Pons (tissue), 1 donor: ENCODE measurements at regions not wholly inside any gene's neighbourhood (a gene's known extent, or its start where the extent isn't known, plus 50 kb on each side); places are given as distances from the start of the nearest gene placed in this dataset.
"Not testable (repeated sequence)": the region's sequence is repeated elsewhere in the genome, so short reads cannot be mapped to it uniquely, and the experiment has no call there.

Experiments used
- DNase-seq: peaks from one replicate; pipeline ENCODE4 v3.0.0-alpha.2; 2016; ENCODE audit warnings: low spot score

- DNase-seq = not testable (repeated sequence)
Observed at GRCh38 chr6:852216-852615, 159.3 kb upstream of the EXOC2 start.

DNA sequence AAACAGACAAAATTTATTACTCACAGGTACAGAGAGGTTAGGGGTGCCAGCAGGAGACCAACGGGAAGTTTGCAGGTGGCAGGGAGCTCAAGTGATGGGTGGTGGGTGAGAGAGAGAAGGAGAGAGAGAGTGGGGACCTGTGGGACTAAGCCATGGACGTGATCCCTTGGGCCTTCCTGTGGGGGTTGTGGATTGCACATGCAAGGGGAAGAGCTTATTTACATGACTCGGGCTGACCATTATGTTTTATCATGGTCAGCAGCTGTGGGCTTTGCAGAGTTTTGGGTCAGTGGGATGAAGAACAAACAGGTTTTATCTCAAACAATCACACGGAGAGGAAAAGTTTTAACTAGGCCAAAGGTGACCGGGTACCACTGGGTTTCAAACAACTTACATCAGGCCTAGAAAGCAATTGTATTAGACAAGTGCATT lies 156.2 kb upstream of the EXOC2 start:
- DNase-seq = no peak

- no peak for DNase-seq
Observed at GRCh38 chr6:845566-845965, 152.6 kb upstream of the EXOC2 start.

DNA sequence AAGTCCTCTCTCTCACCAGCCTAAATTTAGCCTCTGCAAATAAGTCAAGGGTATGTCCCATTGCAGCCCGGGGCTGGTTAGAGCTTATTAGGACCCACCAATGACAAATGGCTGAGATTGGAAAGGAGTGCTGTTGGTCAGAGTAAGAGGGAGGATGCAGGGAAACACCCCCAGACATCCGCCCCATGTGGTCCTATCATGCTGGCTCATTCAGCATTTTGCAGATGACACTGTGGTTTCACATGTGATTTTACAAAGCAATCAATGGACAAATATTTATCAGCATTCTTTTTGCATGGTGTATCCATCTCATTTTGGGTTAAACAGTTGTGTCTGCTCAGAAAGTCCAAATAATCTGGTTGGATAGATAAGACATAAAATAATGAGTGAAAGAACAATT lies 152.2 kb upstream of the EXOC2 start:
- no peak for DNase-seq

DNA sequence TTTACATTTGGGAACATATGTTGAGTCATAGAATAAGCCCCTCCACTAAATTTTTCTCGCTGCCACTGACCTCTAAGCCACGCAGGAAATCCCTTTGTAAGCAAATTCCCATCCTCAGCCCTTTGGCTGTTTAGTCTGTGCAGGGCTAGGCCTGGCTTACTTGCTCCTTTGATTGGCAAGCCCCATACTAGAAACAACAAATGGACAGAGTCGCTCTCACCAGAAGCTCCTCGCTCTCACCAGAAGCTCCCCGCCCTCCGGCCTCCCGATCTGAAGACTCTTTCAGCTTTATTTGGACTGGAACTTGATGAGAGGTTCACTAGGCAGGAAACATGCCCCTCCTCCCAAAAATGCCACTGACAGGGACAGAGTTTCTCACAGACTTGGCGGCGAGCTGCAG lies 149.2 kb upstream of the EXOC2 start:
- peak; percentile 9 for DNase-seq

DNA sequence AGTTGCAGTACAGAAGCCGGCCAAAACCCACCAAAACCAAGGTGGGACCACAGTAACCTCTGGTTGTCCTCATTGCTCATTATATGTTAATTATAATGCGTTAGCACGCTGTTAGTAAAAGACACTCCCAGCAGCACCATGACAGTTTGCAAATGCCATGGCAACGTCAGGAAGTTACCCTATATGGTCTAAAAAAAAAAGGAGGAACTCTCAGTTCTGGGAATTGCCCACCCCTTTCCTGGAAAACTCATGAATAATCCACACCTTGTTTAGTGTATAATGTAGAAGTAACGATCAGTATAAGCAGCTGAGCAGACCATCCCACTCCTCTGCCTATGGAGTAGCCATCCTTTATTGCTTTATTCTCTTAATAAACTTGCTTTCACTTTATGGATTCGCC lies 148.6 kb upstream of the EXOC2 start:
- no peak for DNase-seq

DNA sequence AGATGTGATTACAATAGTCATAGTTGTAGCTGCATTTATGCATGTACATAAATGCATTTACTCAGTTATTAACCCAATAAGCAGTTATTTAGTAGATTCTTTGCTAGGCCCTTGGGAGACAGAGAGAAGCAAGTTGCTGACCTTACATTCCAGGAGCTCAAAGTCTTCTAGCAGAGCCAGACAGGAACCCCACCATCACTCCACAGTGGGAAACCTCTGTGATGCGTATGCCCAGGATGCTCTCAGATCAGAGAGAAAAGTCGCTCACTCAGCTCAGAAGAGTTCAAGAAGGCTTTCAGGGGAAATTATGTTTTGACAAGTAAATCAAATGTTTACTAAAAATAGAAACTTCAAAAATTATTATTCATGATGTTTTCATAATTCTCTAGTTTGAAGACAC lies 146.3 kb upstream of the EXOC2 start:
- DNase-seq = no peak

DNA sequence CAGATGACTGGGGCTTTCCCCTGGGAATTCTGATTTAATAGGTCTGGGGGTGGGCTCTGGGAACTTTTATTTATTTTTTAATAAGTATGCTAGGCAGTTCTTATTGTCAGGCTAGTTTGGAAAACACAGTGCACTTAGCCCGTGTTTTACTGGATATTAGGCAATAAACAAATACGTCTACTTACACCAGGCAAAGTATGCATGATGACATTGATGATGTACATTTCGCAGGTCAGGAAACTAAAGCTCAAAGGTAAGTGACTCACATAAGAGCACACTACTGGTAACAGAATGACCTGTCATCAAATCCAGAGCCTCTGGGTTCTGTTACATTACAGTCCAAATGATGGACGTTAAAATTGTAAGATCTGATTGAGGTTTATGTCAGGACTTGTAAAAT lies 144.4 kb upstream of the EXOC2 start:
- DNase-seq = no peak

DNA sequence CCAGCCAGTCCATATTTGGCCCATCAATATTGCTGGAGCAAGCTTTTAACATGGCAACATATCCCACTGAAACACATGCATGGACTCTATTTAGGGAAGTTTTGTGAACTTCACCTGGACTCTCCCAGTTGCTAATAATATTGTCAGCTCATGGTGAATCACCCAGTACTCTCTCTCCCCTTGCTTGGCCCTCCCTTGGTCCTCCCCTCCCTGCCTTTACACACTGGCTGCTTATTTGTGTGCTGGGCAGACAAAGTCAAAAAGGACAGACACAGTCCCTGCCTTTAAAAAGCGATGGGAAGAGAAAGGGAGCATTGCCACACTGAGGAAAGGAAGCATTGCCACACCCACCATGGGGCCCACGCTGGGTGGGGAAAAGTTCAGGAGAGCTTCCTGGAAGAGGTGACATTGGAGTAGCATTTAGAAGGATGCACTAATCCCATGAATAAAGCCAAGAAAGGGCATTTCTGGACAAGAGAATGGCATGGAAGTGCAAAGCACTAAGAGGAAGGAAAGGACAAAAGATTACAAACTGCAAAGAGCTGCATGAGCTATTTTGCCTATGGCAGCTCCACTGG lies 143.4 kb upstream of the EXOC2 start:
- DNase-seq = no peak

GRCh38 chr6:835476-836160 lies 142.7 kb upstream of the EXOC2 start:
- DNase-seq = no peak

DNA sequence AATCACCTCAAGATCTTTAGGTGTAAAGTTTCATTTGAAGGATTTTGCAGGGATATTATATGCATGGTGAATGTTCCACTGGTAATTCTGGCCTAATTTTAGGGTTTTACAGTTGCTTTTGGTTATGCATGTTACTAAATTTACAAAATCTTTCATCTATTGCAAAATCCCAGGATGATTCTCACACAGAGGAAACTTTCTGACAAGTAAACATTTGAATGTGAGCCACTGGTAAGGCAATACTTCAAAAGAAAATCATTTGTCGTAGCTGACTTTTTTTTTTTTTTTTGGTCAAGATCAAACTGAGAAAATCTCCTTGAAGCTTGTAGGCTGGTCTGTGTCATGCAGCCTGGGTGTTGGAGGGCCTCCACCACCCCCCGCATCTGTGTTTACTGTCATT lies 141.9 kb upstream of the EXOC2 start:
- DNase-seq = no peak

DNA sequence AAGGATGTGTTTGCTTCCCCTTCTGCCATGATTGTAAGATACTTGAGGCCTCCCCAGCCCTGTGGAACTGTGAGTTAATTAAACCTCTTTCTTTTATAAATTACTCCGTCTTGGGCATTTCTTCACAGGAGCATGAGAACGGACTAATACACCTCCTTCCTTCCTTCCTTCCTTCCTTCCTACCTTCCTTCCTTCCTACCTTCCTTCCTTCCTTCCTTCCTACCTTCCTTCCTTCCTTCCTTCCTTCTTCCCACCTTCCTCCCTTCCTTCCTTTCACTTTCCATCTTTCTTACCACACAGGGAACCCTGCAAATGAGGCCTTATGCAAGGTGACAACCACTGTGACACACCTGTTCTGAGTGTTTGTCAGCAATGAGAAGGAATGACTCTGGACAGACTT lies 141.3 kb upstream of the EXOC2 start:
- DNase-seq = no peak

DNA sequence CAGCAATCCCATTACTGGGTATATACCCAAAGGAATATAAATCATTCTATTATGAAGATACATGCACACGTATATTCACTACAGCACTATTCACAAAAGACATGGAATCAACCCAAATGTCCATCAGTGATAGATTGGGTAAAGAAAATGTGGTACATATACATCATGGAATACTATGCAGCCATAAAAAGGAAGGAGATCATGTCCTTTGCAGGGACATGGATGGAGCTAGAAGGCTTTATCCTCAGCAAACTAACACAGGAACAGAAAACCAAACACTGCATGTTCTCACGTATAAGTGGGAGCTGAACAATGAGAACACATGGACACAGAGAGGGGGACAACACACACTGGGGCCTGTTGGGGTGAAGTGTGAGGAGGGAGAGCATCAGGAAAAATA lies 139.9 kb upstream of the EXOC2 start:
- DNase-seq = not testable (repeated sequence)

- DNase-seq = no peak
Observed at GRCh38 chr6:830667-831327, 137.9 kb upstream of the EXOC2 start.

DNA sequence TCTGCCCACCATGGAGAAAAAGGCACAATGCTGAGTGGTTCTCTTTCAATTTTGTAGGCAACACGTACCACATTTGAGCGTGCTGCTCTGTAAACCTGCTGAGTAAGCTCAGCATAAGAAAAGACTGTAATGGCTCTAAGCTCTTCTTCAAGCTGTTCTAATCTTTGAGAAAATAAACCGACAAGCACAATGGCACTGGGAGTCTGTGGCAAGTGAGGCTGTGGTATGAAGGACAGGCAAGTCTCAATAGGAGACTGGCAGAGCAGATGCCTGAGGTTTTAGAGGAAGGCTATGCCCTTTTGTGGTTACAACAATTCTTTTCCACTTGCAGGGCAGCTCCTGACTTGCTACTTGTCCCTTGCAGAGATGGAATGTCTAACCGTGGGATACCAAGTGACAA lies 136.7 kb upstream of the EXOC2 start:
- DNase-seq = no peak

GRCh38 chr6:827431-827830 lies 134.5 kb upstream of the EXOC2 start:
- no peak for DNase-seq

GRCh38 chr6:819122-819521 lies 126.2 kb upstream of the EXOC2 start:
- DNase-seq = no peak

- no peak for DNase-seq
Observed at GRCh38 chr6:818196-818595, 125.3 kb upstream of the EXOC2 start.

DNA sequence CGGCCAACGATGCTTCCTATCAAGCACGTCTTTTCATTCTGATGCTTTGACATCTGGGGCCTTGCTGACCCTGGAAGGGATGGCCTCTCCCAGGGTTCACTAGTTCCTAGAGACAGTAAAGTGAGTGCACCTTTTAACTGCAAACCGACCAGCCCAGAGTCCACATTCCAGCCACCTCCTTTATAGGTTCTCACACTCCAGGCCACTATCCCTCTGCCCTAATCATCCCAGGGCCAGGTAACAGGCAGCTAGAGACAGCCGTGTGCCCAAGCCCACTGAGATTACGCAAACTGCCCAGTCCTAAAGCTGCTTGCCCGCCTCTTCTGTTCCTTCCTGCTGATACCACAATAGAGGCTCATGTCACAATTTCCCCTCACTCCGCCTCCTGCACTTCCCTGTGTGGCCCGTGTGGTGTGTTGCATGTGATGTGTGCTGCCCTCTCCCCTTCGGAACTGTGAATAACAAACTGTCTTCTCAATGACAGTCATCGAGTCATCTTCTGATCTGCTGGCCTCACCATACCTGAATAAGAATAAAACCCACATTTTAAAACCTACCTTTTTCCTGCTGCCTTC lies 123.7 kb upstream of the EXOC2 start:
- DNase-seq = no peak

- no peak for DNase-seq
Observed at GRCh38 chr6:815348-815738, 122.4 kb upstream of the EXOC2 start.

- no peak for DNase-seq
Observed at GRCh38 chr6:814378-815347, 121.7 kb upstream of the EXOC2 start.

- DNase-seq = no peak
Observed at GRCh38 chr6:811831-812230, 118.9 kb upstream of the EXOC2 start.
